A549 (cell line): ENCODE measurements at regions not wholly inside any gene's neighbourhood (a gene's known extent, or its start where the extent isn't known, plus 50 kb on each side); places are given as distances from the start of the nearest gene placed in this dataset.

Source experiments
- ATAC-seq, 2 experiments: fragments of 200-7000 bp in 1 of 2; fragments of >200 bp in 1 of 2; cut with Nextera tagmentation in 1 of 2; cut with Tn5 transposase in 1 of 2; 3 replicates each; pipeline versions ENCODE4 v1.8.0 to v1.9.1; 2018 to 2020; ENCODE audit warnings: mild to moderate bottlenecking in 1 of 2, moderate library complexity in 1 of 2
- CTCF ChIA-PET: fragments of 300-600 bp; sonication (Branson Sonifier 250); formaldehyde crosslinking; extraction: SDS; loops from one replicate; lab custom pipeline; 2021; ENCODE audit warnings: antibody characterized with exemption, inconsistent platforms; lab: Yijun Ruan, JAX
- POLR2A ChIA-PET: fragments of 350-600 bp; formaldehyde crosslinking; extraction: SDS; loops from one replicate; lab custom pipeline; 2021; ENCODE audit warnings: antibody characterized with exemption, inconsistent platforms; lab: Yijun Ruan, JAX
- DNase-seq, 2 experiments: peaks; one replicate each; pipeline versions ENCODE4 v3.0.0 to v3.0.0-alpha.2; 2011 to 2016; ENCODE audit warnings: low read depth in 1 of 2, low spot score in 1 of 2
- FAIRE-seq: peaks from 2 replicates; lab custom pipeline; 2011; peaks lifted over from hg19 to GRCh38; lab: Jason Lieb, UNC
- H3K27ac ChIP-seq, 2 experiments: fragments of >200 bp; sonication (Bioruptor Twin); formaldehyde crosslinking; 3 replicates each; pipeline ENCODE4 v1.5.1; 2016 to 2017
- H3K4me1 ChIP-seq: fragments of >200 bp; sonication (Bioruptor Twin); formaldehyde crosslinking; 3 replicates; pipeline ENCODE4 v1.6.1; 2016
- H3K4me2 ChIP-seq: fragments of >200 bp; sonication (Bioruptor Twin); formaldehyde crosslinking; 3 replicates; pipeline ENCODE4 v1.6.1; 2016
- H3K4me3 ChIP-seq: fragments of >200 bp; sonication (Bioruptor Twin); formaldehyde crosslinking; 3 replicates; pipeline ENCODE4 v1.5.1; 2016
- H3K9me3 ChIP-seq: fragments of >200 bp; sonication (Bioruptor Twin); formaldehyde crosslinking; 3 replicates; pipeline ENCODE4 v1.6.1; 2016
- ATOH8 ChIP-seq: fragments of 250-450 bp; sonication (Bioruptor Pico); IDR thresholded peaks from 2 replicates; pipeline ENCODE4 v1.5.0; 2020; ENCODE audit warnings: low read depth, mild to moderate bottlenecking, moderate library complexity
- BHLHE40 ChIP-seq: IDR thresholded peaks from 2 replicates; pipeline ENCODE4 v1.6.1; 2012; ENCODE audit warnings: low read depth, low read length, inconsistent platforms
- CBX2 ChIP-seq: fragments of 200-600 bp; sonication (generic); IDR thresholded peaks from 2 replicates; pipeline ENCODE4 v1.6.1; 2016; ENCODE audit warnings: low read depth, mild to moderate bottlenecking, borderline replicate concordance
- CBX8 ChIP-seq: fragments of 200-600 bp; sonication (generic); IDR thresholded peaks from 2 replicates; pipeline ENCODE4 v1.6.1; 2016
- CEBPB ChIP-seq, 2 experiments: fragments of >200 bp in 1 of 2; sonication (Bioruptor Twin) in 1 of 2; formaldehyde crosslinking in 1 of 2; IDR thresholded peaks; 2 replicates each; pipeline ENCODE4 v1.6.1; 2012 to 2016
- CHD2 ChIP-seq: fragments of 150-350 bp; IDR thresholded peaks from 2 replicates; pipeline ENCODE4 v1.6.1; 2014; ENCODE audit warnings: low read length; ENCODE audit not compliant: partially characterized antibody
- ESRRA ChIP-seq: fragments of 150-350 bp; IDR thresholded peaks from 2 replicates; pipeline ENCODE4 v1.6.1; 2014; ENCODE audit warnings: mild to moderate bottlenecking, low read length, borderline replicate concordance
- FOSB ChIP-seq: fragments of 250-450 bp; sonication (Bioruptor Pico); IDR thresholded peaks from 2 replicates; pipeline ENCODE4 v1.5.0; 2020; ENCODE audit warnings: mild to moderate bottlenecking, moderate library complexity
- HDAC2 ChIP-seq: fragments of 200-600 bp; sonication (generic); IDR thresholded peaks from 2 replicates; pipeline ENCODE4 v1.6.1; 2016
- HEYL ChIP-seq: fragments of 250-450 bp; sonication (Bioruptor Pico); IDR thresholded peaks from 2 replicates; pipeline ENCODE4 v1.8.0; 2021; ENCODE audit warnings: mild to moderate bottlenecking, moderate library complexity
- HMGXB4 ChIP-seq: fragments of 250-450 bp; sonication (Bioruptor Pico); IDR thresholded peaks from 2 replicates; pipeline ENCODE4 v1.5.0; 2021; ENCODE audit warnings: mild to moderate bottlenecking, moderate library complexity, borderline replicate concordance
- HOXA7 ChIP-seq: fragments of 250-450 bp; sonication (Bioruptor Pico); IDR thresholded peaks from 2 replicates; pipeline ENCODE4 v1.5.0; 2020; ENCODE audit warnings: mild to moderate bottlenecking, moderate library complexity
- HOXB13 ChIP-seq: fragments of 250-450 bp; sonication (Bioruptor Pico); IDR thresholded peaks from 2 replicates; pipeline ENCODE4 v1.5.0; 2020; ENCODE audit warnings: low read depth, mild to moderate bottlenecking, moderate library complexity
- KDM1A ChIP-seq: fragments of 200-600 bp; sonication (generic); IDR thresholded peaks from 2 replicates; pipeline ENCODE4 v1.6.1; 2016; ENCODE audit warnings: low read depth, mild to moderate bottlenecking
- KDM5A ChIP-seq: fragments of 200-600 bp; sonication (generic); IDR thresholded peaks from 2 replicates; pipeline ENCODE4 v1.6.1; 2016; ENCODE audit warnings: antibody characterized with exemption, mild to moderate bottlenecking
- MAFK ChIP-seq: fragments of 450-650 bp; IDR thresholded peaks from 2 replicates; pipeline ENCODE4 v1.6.1; 2014; ENCODE audit not compliant: partially characterized antibody
- MAZ ChIP-seq: fragments of 150-350 bp; IDR thresholded peaks from 2 replicates; pipeline ENCODE4 v1.6.1; 2014; ENCODE audit warnings: antibody characterized with exemption, low read depth, low read length, borderline replicate concordance
- NFE2L2 ChIP-seq: fragments of 150-350 bp; conservative IDR thresholded peaks from 2 replicates; pipeline ENCODE4 v1.6.1; 2014; ENCODE audit warnings: low read length
- PHF8 ChIP-seq: fragments of 200-600 bp; sonication (generic); IDR thresholded peaks from 2 replicates; pipeline ENCODE4 v1.6.1; 2016; ENCODE audit warnings: low read depth, mild to moderate bottlenecking, antibody characterized with exemption, moderate library complexity, borderline replicate concordance
- POLR2A ChIP-seq: IDR thresholded peaks from 2 replicates; pipeline ENCODE4 v1.6.1; 2012; ENCODE audit warnings: mild to moderate bottlenecking, low read length
- POLR2AphosphoS2 ChIP-seq: conservative IDR thresholded peaks from 2 replicates; pipeline ENCODE4 v1.6.1; 2012; ENCODE audit warnings: low read length, improper control_type of control experiment, inconsistent platforms
- SMC3 ChIP-seq: fragments of >200 bp; sonication (Bioruptor Twin); formaldehyde crosslinking; IDR thresholded peaks from 3 replicates; pipeline ENCODE4 v1.6.1; 2018; ENCODE audit warnings: inconsistent platforms
- TP53 ChIP-seq: fragments of 250-450 bp; sonication (Bioruptor Pico); IDR thresholded peaks from 2 replicates; pipeline ENCODE4 v1.5.0; 2021; ENCODE audit warnings: mild to moderate bottlenecking, moderate library complexity
- USF2 ChIP-seq: fragments of 450-650 bp; IDR thresholded peaks from 2 replicates; pipeline ENCODE4 v1.6.1; 2014; ENCODE audit warnings: antibody characterized with exemption
- ZNF302 ChIP-seq: fragments of 250-450 bp; sonication (Bioruptor Pico); IDR thresholded peaks from 2 replicates; pipeline ENCODE4 v1.9.0; 2021; ENCODE audit warnings: inconsistent platforms, mild to moderate bottlenecking, moderate library complexity
- ZSCAN20 ChIP-seq: fragments of 250-450 bp; sonication (Bioruptor Pico); IDR thresholded peaks from 2 replicates; pipeline ENCODE4 v1.8.0; 2022; ENCODE audit warnings: mild to moderate bottlenecking, moderate library complexity
- WGBS: methylation state at CpG from one replicate; pipeline ENCODE4 v1.1.6; 2017; ENCODE audit errors: missing lambda C conversion rate; 5-methylcytosine and 5-hydroxymethylcytosine counted together
- TF ChIP-seq, protein P1 (sequence below): fragments of >200 bp; sonication (Bioruptor Twin); formaldehyde crosslinking; IDR thresholded peaks from 3 replicates; pipeline ENCODE4 v1.6.1; 2016
- TF ChIP-seq, protein P2 (sequence below): fragments of 150-350 bp; IDR thresholded peaks from 2 replicates; pipeline ENCODE4 v1.6.1; 2014; ENCODE audit warnings: low read depth, mild to moderate bottlenecking, low read length

DNA sequence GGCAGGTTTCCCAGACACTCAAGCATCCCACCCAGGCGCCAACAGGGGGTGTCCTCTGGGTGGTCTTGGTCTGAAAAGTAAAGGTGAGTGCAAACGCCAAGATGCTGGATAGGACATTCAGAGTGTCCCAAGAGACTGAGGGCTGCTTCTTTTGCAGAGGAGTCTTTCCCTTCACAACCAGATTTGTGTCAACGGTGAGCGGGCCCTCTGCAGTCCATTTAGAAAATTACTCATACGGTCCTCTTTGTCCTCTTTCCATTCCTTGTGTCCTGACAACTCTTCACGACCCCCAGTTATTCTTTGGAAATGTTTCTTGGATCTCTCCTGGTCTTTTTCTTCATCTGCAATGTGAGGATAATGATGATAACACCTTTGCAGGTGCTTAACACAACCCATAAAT lies 257.8 kb downstream of the CDC5L start:
- FAIRE-seq: no peak
- WGBS: 53% methylated on average over 6 of the region's 6 CpGs
- DNase-seq: peak in 1 of 2 experiments; percentile 6
- ATAC-seq: 0 out of 6 replicates have a peak, but pooled peaks of 1 of the 2 experiments have one; percentile 33
- Histone ChIP-seq H3K4me2 (no peak overlapping the region), H3K9me3 (no peaks in the 10 kb centered on the region), H3K27ac (no peak overlapping the region), H3K4me3 (no peak overlapping the region), H3K4me1 (no peaks in the 10 kb centered on the region)
- POLR2A ChIA-PET: no interaction called here
- CTCF ChIA-PET: interaction anchor here (0.6 to 6.1 kb wide), 6 partner anchors 9 to 176 kb away, joined by 3 to 42 read pairs (median 3); no protein-coding TSS in a partner anchor
- no peak for TF ChIP-seq ESRRA
- no peak for TF ChIP-seq FOSB (CRISPR knock-in tag)
- no peak for TF ChIP-seq NFE2L2
- no peak for TF ChIP-seq CEBPB (IDR thresholded peaks at IDR 0.05)
- TF ChIP-seq MAFK: no peak
- TF ChIP-seq, protein P1, sequence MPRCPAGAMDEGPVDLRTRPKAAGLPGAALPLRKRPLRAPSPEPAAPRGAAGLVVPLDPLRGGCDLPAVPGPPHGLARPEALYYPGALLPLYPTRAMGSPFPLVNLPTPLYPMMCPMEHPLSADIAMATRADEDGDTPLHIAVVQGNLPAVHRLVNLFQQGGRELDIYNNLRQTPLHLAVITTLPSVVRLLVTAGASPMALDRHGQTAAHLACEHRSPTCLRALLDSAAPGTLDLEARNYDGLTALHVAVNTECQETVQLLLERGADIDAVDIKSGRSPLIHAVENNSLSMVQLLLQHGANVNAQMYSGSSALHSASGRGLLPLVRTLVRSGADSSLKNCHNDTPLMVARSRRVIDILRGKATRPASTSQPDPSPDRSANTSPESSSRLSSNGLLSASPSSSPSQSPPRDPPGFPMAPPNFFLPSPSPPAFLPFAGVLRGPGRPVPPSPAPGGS: no peak
- no peak for TF ChIP-seq BHLHE40
- no peak for TF ChIP-seq HOXA7 (CRISPR knock-in tag)
- no peak for TF ChIP-seq CHD2
- TF ChIP-seq CBX2: no peak
- TF ChIP-seq TP53 (CRISPR knock-in tag): no peak
- no peak for TF ChIP-seq ZSCAN20 (CRISPR knock-in tag)
- TF ChIP-seq PHF8: no peak
- TF ChIP-seq POLR2AphosphoS2: no peak
- TF ChIP-seq SMC3: no peak

DNA sequence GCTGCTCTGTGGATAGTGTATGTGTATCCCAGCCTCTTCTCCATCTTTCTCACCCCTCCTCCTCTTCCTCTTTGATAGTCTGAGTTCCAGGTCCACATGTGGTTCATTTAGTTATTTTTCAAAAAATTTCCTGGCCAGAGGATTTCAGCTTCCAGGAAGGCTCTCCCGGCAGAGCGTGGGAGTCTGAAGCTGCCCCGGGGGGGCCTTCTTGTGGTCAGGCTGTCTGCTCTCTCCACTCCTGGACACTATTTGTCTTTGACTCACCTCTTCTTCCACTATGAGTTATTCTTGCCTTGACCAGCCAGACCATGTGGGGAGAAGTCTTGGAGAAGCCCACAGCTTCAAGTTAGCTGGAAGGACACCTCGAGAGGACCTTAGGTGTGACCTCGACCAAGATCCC lies 258.8 kb downstream of the CDC5L start:
- 49% methylated on average over 5 of the region's 5 CpGs for WGBS
- H3K4me3 ChIP-seq: no peak overlapping the region
- DNase-seq: no peak
- no peak for TF ChIP-seq HMGXB4 (CRISPR knock-in tag)
- TF ChIP-seq, protein P2, sequence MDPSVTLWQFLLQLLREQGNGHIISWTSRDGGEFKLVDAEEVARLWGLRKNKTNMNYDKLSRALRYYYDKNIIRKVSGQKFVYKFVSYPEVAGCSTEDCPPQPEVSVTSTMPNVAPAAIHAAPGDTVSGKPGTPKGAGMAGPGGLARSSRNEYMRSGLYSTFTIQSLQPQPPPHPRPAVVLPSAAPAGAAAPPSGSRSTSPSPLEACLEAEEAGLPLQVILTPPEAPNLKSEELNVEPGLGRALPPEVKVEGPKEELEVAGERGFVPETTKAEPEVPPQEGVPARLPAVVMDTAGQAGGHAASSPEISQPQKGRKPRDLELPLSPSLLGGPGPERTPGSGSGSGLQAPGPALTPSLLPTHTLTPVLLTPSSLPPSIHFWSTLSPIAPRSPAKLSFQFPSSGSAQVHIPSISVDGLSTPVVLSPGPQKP: no peak
- TF ChIP-seq ATOH8 (CRISPR knock-in tag): no peak
- TF ChIP-seq KDM5A: no peak
- no peak for TF ChIP-seq POLR2AphosphoS2
- no peak for TF ChIP-seq POLR2A
- no peak for TF ChIP-seq KDM1A
- TF ChIP-seq CBX8: no peak
- TF ChIP-seq USF2: no peak
- TF ChIP-seq, protein P1: no peak
- TF ChIP-seq ZNF302 (CRISPR knock-in tag): no peak
- no peak for TF ChIP-seq MAZ
- TF ChIP-seq HEYL (CRISPR knock-in tag): no peak
- no peak for TF ChIP-seq SMC3
- TF ChIP-seq HDAC2: no peak
- no peak for TF ChIP-seq HOXB13 (CRISPR knock-in tag)
- TF ChIP-seq, all 56 proteins: peak for 0
- POLR2A ChIA-PET: no interaction called here
- ATAC-seq (no peak), FAIRE-seq (no peak)
- no peak overlapping the region for H3K4me2 ChIP-seq
- H3K4me1 ChIP-seq: no peaks in the 10 kb centered on the region
- H3K9me3 ChIP-seq: no peaks in the 10 kb centered on the region
- no peak overlapping the region for H3K27ac ChIP-seq
- CTCF ChIA-PET: interaction anchor here (0.9 to 6.1 kb wide), 5 partner anchors 10 to 1276 kb away, joined by 4 to 42 read pairs (median 7); no protein-coding TSS in a partner anchor
